Tibial nerve (tissue), 3 donors: ENCODE measurements at regions not wholly inside any gene's neighbourhood (a gene's known extent, or its start where the extent isn't known, plus 50 kb on each side); places are given as distances from the start of the nearest gene placed in this dataset.

Experiments
- POLR2A ChIP-seq, 2 donors: fragments of 450-650 bp; IDR thresholded peaks; one replicate each; pipeline ENCODE4 v1.6.1; 2017; ENCODE audit warnings: antibody characterized with exemption in 2 of 2, mild to moderate bottlenecking in 2 of 2, moderate library complexity in 2 of 2
- TF ChIP-seq, protein P1 (sequence below), 5 experiments: fragments of 200-600 bp in 3 of 5; fragments of 450-650 bp in 2 of 5; sonication (generic) in 3 of 5; IDR thresholded peaks; one replicate each; pipeline ENCODE4 v1.5.1; 2016 to 2019; ENCODE audit warnings: antibody characterized with exemption in 5 of 5, mild to moderate bottlenecking in 3 of 5, moderate library complexity in 2 of 5

DNA sequence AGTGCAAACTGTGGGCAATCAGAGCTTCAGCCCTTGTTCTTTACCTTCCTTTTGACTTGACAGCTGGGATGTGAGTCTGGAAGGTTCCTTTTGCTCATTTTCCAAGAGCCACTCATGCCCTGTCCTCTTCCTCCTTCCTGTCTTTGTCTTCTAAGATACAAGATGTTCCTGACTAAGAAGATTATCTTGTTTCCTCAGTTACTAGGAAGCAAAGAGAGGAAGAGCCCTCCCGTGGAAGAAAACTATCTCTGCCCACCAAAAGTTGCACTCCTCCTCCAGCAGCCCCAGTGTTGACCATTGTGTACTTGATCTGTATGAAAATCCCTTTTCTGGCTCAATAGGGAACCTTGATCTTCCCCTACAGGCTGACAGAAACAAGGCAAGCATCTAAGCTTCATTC lies 138.0 kb downstream of the C12orf75 start:
- TF ChIP-seq, protein P1, sequence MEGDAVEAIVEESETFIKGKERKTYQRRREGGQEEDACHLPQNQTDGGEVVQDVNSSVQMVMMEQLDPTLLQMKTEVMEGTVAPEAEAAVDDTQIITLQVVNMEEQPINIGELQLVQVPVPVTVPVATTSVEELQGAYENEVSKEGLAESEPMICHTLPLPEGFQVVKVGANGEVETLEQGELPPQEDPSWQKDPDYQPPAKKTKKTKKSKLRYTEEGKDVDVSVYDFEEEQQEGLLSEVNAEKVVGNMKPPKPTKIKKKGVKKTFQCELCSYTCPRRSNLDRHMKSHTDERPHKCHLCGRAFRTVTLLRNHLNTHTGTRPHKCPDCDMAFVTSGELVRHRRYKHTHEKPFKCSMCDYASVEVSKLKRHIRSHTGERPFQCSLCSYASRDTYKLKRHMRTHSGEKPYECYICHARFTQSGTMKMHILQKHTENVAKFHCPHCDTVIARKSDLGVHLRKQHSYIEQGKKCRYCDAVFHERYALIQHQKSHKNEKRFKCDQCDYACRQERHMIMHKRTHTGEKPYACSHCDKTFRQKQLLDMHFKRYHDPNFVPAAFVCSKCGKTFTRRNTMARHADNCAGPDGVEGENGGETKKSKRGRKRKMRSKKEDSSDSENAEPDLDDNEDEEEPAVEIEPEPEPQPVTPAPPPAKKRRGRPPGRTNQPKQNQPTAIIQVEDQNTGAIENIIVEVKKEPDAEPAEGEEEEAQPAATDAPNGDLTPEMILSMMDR (IDR thresholded peaks at IDR 0.05), result no peak
- no peak for TF ChIP-seq POLR2A (IDR thresholded peaks at IDR 0.05)
